ENCODE measurements at regions not wholly inside any gene's neighbourhood (a gene's known extent, or its start where the extent isn't known, plus 50 kb on each side); places are given as distances from the start of the nearest gene placed in this dataset.

DNA sequence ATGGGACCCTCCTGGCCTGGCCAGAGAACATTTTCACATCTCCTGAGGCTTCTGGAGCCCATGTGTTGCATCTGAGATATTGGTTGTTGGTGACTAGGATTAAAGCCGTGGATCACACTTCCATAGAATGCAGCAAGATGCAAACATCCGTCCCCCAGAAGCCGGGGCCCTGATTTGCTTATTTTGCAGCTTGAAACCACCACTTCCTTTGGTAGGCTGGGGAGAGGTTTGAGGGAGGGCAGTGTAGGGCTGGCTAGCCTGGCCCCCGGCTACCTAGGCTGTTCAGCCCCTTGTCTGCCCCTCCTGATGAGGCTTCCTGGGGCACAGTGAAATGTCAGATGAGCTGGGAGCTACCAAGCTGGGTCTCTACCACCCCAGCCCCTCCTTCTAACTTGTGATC lies 209.7 kb upstream of the PWP1 start:
- Histone ChIP-seq H3K36me3 (ENCODE audit: insufficient read depth in 1 of 2, low read depth in 1 of 2) (no peaks in the 10 kb centered on the region), H3K27me3 (ENCODE audit: insufficient read depth in 3 of 3, low read length in 2 of 3) (no peaks in the 10 kb centered on the region), H3K9me3 (no peaks in the 10 kb centered on the region), H3K4me3 (no peak overlapping the region), H3K27ac (no peak overlapping the region), H3K4me1 (no peaks in the 10 kb centered on the region)
- 67 to 76% (median 70%) methylated on average over 4 of the region's 4 CpGs for WGBS, 3 donors
- no peak for DNase-seq
- TF ChIP-seq, protein P1, sequence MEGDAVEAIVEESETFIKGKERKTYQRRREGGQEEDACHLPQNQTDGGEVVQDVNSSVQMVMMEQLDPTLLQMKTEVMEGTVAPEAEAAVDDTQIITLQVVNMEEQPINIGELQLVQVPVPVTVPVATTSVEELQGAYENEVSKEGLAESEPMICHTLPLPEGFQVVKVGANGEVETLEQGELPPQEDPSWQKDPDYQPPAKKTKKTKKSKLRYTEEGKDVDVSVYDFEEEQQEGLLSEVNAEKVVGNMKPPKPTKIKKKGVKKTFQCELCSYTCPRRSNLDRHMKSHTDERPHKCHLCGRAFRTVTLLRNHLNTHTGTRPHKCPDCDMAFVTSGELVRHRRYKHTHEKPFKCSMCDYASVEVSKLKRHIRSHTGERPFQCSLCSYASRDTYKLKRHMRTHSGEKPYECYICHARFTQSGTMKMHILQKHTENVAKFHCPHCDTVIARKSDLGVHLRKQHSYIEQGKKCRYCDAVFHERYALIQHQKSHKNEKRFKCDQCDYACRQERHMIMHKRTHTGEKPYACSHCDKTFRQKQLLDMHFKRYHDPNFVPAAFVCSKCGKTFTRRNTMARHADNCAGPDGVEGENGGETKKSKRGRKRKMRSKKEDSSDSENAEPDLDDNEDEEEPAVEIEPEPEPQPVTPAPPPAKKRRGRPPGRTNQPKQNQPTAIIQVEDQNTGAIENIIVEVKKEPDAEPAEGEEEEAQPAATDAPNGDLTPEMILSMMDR (IDR thresholded peaks at IDR 0.05), result no peak
- no peak for ATAC-seq
- intact Hi-C loops (cut with DNase I), result no loop called here

DNA sequence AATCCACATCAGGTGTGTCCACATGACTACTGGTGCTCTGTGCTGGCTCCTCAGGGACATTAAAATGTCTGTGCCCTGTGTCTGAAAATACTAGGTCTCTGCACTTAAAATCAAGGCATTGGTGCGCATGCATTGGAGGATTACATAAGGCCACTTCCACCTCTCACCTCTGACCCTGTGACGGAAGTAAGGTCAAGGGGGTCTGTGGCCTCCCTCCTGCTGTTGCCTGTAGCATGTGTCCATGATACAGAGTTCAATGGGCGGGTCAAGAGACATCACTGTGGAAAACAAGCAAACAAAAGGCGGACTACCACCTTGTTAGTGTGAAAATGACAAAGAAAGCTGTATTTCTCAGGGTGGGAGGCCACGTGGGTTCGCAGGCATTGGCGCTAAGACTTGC lies 208.6 kb upstream of the PWP1 start:
- Histone ChIP-seq H3K4me3 (no peak overlapping the region), H3K27ac (no peak overlapping the region), H3K27me3 (ENCODE audit: insufficient read depth in 3 of 3, low read length in 2 of 3) (no peaks in the 10 kb centered on the region), H3K9me3 (no peaks in the 10 kb centered on the region), H3K36me3 (ENCODE audit: insufficient read depth in 1 of 2, low read depth in 1 of 2) (no peaks in the 10 kb centered on the region), H3K4me1 (no peaks in the 10 kb centered on the region)
- TF ChIP-seq, protein P1 (IDR thresholded peaks at IDR 0.05), result no peak
- no peak for ATAC-seq
- DNase-seq, result no peak
- WGBS, 3 donors, result 79 to 80% (median 80%) methylated on average over 7 of the region's 7 CpGs
- intact Hi-C loops (cut with DNase I), result no loop called here

DNA sequence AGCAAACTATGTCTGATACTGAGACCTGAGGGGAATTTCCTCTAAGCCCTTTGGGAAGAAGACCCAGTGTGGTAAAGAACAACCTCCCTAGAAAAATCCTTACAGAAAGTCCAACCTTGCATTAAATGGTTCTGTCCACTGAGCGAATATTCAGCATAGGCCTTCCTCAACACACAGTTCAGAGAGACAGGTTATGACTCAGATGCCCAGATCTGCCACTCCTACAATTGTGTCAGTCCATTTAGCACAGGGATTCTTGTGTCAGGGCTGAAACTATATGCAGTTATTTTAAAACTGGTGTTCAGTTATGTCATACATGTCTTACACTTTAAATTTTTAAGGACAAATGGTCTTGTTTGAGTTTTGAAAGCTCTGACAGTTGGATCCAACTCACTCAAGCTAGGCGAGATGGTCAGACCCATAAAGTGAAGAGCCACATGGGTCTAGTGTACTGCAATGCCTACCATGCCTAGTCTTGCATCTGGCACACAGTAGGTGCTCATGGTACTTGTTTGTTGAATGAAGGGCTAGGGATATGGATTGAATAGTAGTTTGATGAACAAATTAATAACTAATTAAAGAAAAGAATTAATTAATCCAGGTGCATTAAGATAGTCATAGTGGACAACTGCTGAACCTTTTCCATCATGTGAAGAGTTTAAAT lies 207.5 kb upstream of the PWP1 start:
- Histone ChIP-seq H3K4me3 (no peak overlapping the region), H3K9me3 (no peaks in the 10 kb centered on the region), H3K36me3 (ENCODE audit: insufficient read depth in 1 of 2, low read depth in 1 of 2) (no peaks in the 10 kb centered on the region), H3K27me3 (ENCODE audit: insufficient read depth in 3 of 3, low read length in 2 of 3) (no peaks in the 10 kb centered on the region), H3K27ac (no peak overlapping the region), H3K4me1 (no peaks in the 10 kb centered on the region)
- WGBS, 3 donors, result 81 to 90% (median 86%) methylated on average over 2 of the region's 2 CpGs
- intact Hi-C loops (cut with DNase I), result no loop called here
- ATAC-seq (no peak), DNase-seq (no peak)
- TF ChIP-seq, protein P1 (IDR thresholded peaks at IDR 0.05), result no peak

GRCh38 chr12:107478881-107479280 lies 206.7 kb upstream of the PWP1 start:
- Histone ChIP-seq H3K4me1 (no peaks in the 10 kb centered on the region), H3K4me3 (no peak overlapping the region), H3K27ac (no peak overlapping the region), H3K36me3 (ENCODE audit: insufficient read depth in 1 of 2, low read depth in 1 of 2) (no peaks in the 10 kb centered on the region), H3K9me3 (no peaks in the 10 kb centered on the region), H3K27me3 (ENCODE audit: insufficient read depth in 3 of 3, low read length in 2 of 3) (no peaks in the 10 kb centered on the region)
- intact Hi-C loops (cut with DNase I), result no loop called here
- ATAC-seq, result no peak
- TF ChIP-seq, protein P1 (IDR thresholded peaks at IDR 0.05), result no peak
- WGBS, 3 donors, result 57 to 94% (median 75%) methylated on average over 1 of the region's 1 CpG
- DNase-seq, result no peak
